Naive B cell (primary cell): ENCODE measurements at regions not wholly inside any gene's neighbourhood (a gene's known extent, or its start where the extent isn't known, plus 50 kb on each side); places are given as distances from the start of the nearest gene placed in this dataset.

Source experiments
- ATAC-seq, 2 donors: fragments of 150-1000 bp; cut with Tn5 transposase; 2 replicates each; pipeline ENCODE4 v1.10.0; 2021; ENCODE audit warnings: low read depth in 2 of 2, mild to moderate bottlenecking in 2 of 2, moderate library complexity in 2 of 2
- DNase-seq: peaks from one replicate; pipeline ENCODE4 v3.0.0; 2022
- H3K27ac Mint-ChIP-seq, 6 donors: one replicate each; pipeline ENCODE4 v1.8.0; 2020 to 2022; ENCODE audit warnings: mild to moderate bottlenecking in 6 of 6, mixed read lengths in 6 of 6, moderate library complexity in 5 of 6, inconsistent platforms in 2 of 6
- H3K27me3 Mint-ChIP-seq, 3 donors: one replicate each; pipeline ENCODE4 v1.8.0; 2021 to 2022; ENCODE audit warnings: mixed read lengths in 3 of 3, mild to moderate bottlenecking in 1 of 3
- H3K36me3 Mint-ChIP-seq, 2 donors: one replicate each; pipeline ENCODE4 v1.8.0; 2020 to 2022; ENCODE audit warnings: mixed read lengths in 2 of 2, inconsistent platforms in 1 of 2, mild to moderate bottlenecking in 1 of 2
- H3K4me1 Mint-ChIP-seq, 3 donors: one replicate each; pipeline ENCODE4 v1.8.0; 2020 to 2022; ENCODE audit warnings: mixed read lengths in 3 of 3, inconsistent platforms in 1 of 3, mild to moderate bottlenecking in 1 of 3, moderate library complexity in 1 of 3
- H3K4me3 Mint-ChIP-seq, 8 donors: one replicate each; pipeline ENCODE4 v1.8.0; 2020 to 2022; ENCODE audit warnings: mild to moderate bottlenecking in 8 of 8, mixed read lengths in 8 of 8, moderate library complexity in 8 of 8, inconsistent platforms in 2 of 8
- H3K9me3 Mint-ChIP-seq, 7 donors: one replicate each; pipeline ENCODE4 v1.8.0; 2020 to 2022; ENCODE audit warnings: mixed read lengths in 7 of 7, mild to moderate bottlenecking in 5 of 7, inconsistent platforms in 2 of 7, moderate library complexity in 1 of 7

- no peak overlapping the region for H3K4me3 Mint-ChIP-seq
- peaks cover 0 to 4% (median under 1%) of the 10 kb centered on the region in 7 donors for H3K9me3 Mint-ChIP-seq
- no peaks in the 10 kb centered on the region for H3K36me3 Mint-ChIP-seq
- DNase-seq (no peak), ATAC-seq (no peak)
- no peak overlapping the region for H3K27ac Mint-ChIP-seq
- no peaks in the 10 kb centered on the region for H3K27me3 Mint-ChIP-seq
- H3K4me1 Mint-ChIP-seq: no peaks in the 10 kb centered on the region
Observed at GRCh38 chr6:23985015-23985414, 141.0 kb upstream of the NRSN1 start.

DNA sequence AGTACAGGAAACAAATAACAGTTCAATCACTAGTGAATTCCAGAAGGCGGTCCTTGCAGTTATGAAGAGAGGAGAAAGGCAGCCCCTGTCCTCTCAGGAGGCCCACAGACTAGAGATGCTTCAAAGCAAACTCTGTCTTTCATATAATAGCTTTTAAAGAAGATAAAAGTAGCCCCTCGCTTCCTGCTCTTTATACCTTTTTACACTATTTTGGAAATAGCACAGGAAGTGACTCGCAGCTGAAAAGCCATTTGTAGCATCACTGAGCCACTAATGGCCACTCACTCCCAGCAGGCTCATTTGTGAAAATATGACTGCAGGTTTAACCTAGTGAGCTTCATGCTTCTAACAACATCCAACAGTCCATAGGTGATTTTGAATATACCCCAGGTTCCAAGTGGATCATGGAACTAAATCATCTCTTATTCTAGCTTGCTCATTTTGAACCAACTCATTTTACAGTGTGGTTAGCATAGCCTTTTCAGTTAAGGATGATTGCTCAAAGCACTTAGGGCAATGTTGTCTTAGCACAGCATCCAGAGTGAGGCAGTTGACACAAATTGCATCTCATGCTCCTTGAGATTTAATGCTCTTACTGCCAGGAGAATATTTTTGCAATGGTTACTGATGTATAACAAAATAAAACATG is 136.0 kb upstream of the NRSN1 start:
- DNase-seq (no peak), ATAC-seq (no peak)
- H3K4me1 Mint-ChIP-seq: no peaks in the 10 kb centered on the region
- peaks cover 1 to 12% (median 3%) of the 10 kb centered on the region in 7 donors for H3K9me3 Mint-ChIP-seq
- H3K27ac Mint-ChIP-seq: no peak overlapping the region
- no peaks in the 10 kb centered on the region for H3K27me3 Mint-ChIP-seq
- H3K4me3 Mint-ChIP-seq: no peak overlapping the region
- no peaks in the 10 kb centered on the region for H3K36me3 Mint-ChIP-seq

DNA sequence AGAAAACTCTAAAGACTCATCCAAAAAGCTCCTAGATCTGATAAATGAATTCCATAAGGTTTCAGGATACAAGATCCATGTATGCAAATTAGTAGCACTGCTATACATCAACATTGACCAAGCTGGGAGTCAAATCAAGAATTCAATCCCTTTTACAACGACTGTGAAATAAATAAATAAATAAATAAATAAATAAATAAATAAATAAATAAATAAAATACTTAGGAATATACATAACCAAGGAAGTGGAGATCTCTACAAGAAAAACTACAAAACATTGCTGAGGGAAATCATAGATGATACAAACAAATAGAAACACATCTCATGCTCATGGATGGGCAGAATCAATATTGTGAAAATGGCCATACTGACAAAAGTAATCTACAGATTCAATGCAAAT is 132.0 kb upstream of the NRSN1 start:
- Mint-ChIP-seq H3K27ac (no peak overlapping the region), H3K36me3 (no peaks in the 10 kb centered on the region), H3K9me3 (peaks cover 4 to 14% (median 8%) of the 10 kb centered on the region in 7 donors), H3K4me3 (no peak overlapping the region), H3K27me3 (no peaks in the 10 kb centered on the region), H3K4me1 (no peaks in the 10 kb centered on the region)
- DNase-seq: no peak
- ATAC-seq: no peak

- H3K4me3 Mint-ChIP-seq: no peak overlapping the region
- no peaks in the 10 kb centered on the region for H3K4me1 Mint-ChIP-seq
- DNase-seq: no peak
- H3K36me3 Mint-ChIP-seq: no peaks in the 10 kb centered on the region
- no peaks in the 10 kb centered on the region for H3K27me3 Mint-ChIP-seq
- ATAC-seq: no peak
- peaks cover 0 to 8% (median 0%) of the 10 kb centered on the region in 7 donors for H3K9me3 Mint-ChIP-seq
- H3K27ac Mint-ChIP-seq: no peak overlapping the region
Observed at GRCh38 chr6:24004062-24004461, 122.0 kb upstream of the NRSN1 start.

DNA sequence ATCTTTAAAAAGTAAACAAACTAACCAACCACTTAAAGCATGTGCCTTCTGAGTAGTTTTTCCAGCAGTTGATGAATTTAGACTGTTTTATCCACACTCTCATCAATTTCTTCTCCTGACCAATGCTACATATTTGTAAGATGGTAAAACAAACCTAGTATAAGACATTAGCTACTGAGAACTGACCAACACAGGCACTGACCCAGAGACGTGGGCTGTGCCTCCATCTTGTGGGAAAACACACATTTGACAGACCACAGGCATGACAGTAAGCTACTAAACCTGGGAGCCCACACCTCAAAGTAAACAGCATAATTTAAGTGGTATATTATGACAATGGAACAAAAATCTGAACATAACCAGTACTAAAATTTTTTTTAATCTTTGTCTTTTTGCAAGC is 121.4 kb upstream of the NRSN1 start:
- no peak overlapping the region for H3K4me3 Mint-ChIP-seq

GRCh38 chr6:24006254-24006653 is 119.8 kb upstream of the NRSN1 start:
- ATAC-seq (no peak), DNase-seq (no peak)
- Mint-ChIP-seq H3K27ac (no peak overlapping the region), H3K4me1 (no peaks in the 10 kb centered on the region), H3K36me3 (no peaks in the 10 kb centered on the region), H3K4me3 (no peak overlapping the region), H3K27me3 (no peaks in the 10 kb centered on the region), H3K9me3 (peaks cover 0 to 6% (median 0%) of the 10 kb centered on the region in 7 donors)

More for the DNA sequence above, 121.4 kb upstream of the NRSN1 start:
- ATAC-seq (no peak), DNase-seq (no peak)
- Mint-ChIP-seq H3K27me3 (no peaks in the 10 kb centered on the region), H3K9me3 (peaks cover 0 to 6% (median 0%) of the 10 kb centered on the region in 7 donors), H3K27ac (no peak overlapping the region), H3K36me3 (no peaks in the 10 kb centered on the region), H3K4me1 (no peaks in the 10 kb centered on the region)

DNA sequence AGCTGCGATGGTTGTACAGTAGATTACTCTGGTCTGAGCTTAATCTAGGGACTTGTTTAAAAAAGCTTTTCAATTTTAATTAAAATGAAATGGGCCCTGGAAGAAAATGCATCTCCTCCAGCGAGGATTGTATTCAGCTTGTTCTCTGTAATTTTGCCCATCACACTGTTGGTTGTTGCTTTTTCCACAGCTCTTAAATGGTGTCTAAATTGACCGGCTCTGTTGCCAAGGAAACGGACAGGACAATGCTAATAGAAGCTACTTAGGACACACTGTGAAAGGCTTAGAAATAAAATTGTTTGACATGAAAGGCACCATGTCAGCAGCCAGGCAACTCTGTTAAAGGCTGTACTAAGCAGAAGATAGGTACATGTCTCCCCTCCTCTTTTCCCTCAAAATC is 116.7 kb upstream of the NRSN1 start:
- H3K27ac Mint-ChIP-seq: peak overlapping the region in 1 of 6 donors; percentile 34
- no peak for DNase-seq
- H3K27me3 Mint-ChIP-seq: no peaks in the 10 kb centered on the region
- no peaks in the 10 kb centered on the region for H3K4me1 Mint-ChIP-seq
- H3K36me3 Mint-ChIP-seq: no peaks in the 10 kb centered on the region
- no peak overlapping the region for H3K4me3 Mint-ChIP-seq
- ATAC-seq: no peak
- peaks cover 0 to 13% (median 4%) of the 10 kb centered on the region in 7 donors for H3K9me3 Mint-ChIP-seq

DNA sequence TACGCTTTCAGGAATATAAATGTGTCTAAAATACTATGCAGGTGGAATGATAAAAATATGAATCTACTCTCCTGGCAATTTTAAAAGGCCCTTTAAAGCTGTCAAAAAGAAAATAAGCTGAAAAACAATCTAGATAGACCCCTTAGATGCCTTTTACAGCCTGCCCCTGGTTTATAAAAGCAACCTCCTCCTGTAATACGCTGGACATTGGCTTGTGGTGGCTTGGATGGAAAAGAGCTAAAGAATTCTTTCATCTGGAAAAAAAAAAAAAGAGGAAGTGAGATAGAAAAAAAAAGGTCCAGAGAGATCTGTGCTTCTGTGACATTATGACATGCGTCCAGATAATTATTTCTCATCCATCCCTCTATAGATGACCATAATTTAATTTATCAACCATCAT is 115.9 kb upstream of the NRSN1 start:
- DNase-seq (no peak), ATAC-seq (no peak)
- Mint-ChIP-seq H3K9me3 (peaks cover 0 to 14% (median 4%) of the 10 kb centered on the region in 7 donors), H3K27me3 (no peaks in the 10 kb centered on the region), H3K27ac (no peak overlapping the region), H3K4me3 (no peak overlapping the region), H3K4me1 (no peaks in the 10 kb centered on the region), H3K36me3 (no peaks in the 10 kb centered on the region)

DNA sequence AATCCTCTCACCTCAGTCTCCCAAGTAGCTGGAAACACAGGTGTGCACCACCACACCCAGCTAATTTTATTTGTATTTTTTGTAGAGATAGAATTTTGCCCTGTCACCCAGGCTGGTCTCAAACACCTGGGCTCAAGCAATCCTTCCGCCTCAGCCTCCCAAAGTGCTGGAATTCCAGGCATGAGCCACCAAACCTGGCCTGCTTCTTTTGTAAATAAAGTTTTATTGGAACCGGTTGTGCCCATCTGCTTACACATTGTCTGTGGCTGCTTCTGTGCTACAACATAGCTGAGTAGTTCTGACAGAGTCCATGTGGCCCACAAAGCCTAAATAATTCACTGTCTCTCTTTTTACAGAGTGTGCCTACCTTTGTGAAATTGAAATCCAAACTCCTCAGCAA is 109.7 kb upstream of the NRSN1 start:
- H3K36me3 Mint-ChIP-seq: no peaks in the 10 kb centered on the region
- peak overlapping the region in 1 of 6 donors; percentile 5 for H3K27ac Mint-ChIP-seq
- H3K9me3 Mint-ChIP-seq: peaks cover 4 to 17% (median 8%) of the 10 kb centered on the region in 7 donors
- ATAC-seq: no peak
- no peak for DNase-seq
- H3K27me3 Mint-ChIP-seq: no peaks in the 10 kb centered on the region
- no peaks in the 10 kb centered on the region for H3K4me1 Mint-ChIP-seq
- no peak overlapping the region for H3K4me3 Mint-ChIP-seq

DNA sequence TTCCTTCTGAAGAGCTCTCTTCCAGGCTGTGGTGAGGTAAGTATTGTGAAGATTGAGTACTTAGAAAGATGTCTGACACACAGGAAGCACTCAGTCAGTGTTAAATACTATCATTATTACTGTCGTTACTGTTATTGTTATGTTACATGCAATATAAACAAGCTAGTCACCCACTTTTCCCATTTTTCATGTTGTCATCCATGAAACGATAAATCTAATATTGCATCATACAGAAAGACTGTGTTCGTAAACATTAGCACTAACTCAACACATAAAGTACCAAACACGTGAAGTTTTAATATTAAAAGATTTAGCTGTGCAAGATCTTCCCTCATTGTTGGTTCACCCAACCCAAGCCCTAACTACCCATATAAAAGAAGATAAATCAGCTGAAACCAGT is 109.2 kb upstream of the NRSN1 start:
- DNase-seq (no peak), ATAC-seq (no peak)
- H3K4me1 Mint-ChIP-seq: no peaks in the 10 kb centered on the region
- no peaks in the 10 kb centered on the region for H3K36me3 Mint-ChIP-seq
- H3K27ac Mint-ChIP-seq: no peak overlapping the region
- H3K27me3 Mint-ChIP-seq: no peaks in the 10 kb centered on the region
- H3K9me3 Mint-ChIP-seq: peaks cover 2 to 17% (median 8%) of the 10 kb centered on the region in 7 donors
- H3K4me3 Mint-ChIP-seq: no peak overlapping the region

GRCh38 chr6:24019393-24019792 is 106.6 kb upstream of the NRSN1 start:
- H3K36me3 Mint-ChIP-seq: no peaks in the 10 kb centered on the region
- no peak overlapping the region for H3K4me3 Mint-ChIP-seq
- H3K27ac Mint-ChIP-seq: no peak overlapping the region
- no peaks in the 10 kb centered on the region for H3K27me3 Mint-ChIP-seq
- H3K4me1 Mint-ChIP-seq: no peaks in the 10 kb centered on the region
- no peak for ATAC-seq
- H3K9me3 Mint-ChIP-seq: peaks cover 0 to 11% (median 6%) of the 10 kb centered on the region in 7 donors
- DNase-seq: no peak

- Mint-ChIP-seq H3K4me1 (no peaks in the 10 kb centered on the region), H3K4me3 (no peak overlapping the region), H3K36me3 (no peaks in the 10 kb centered on the region), H3K9me3 (peaks cover 0 to 11% (median 6%) of the 10 kb centered on the region in 7 donors), H3K27ac (no peak overlapping the region), H3K27me3 (no peaks in the 10 kb centered on the region)
- ATAC-seq (no peak), DNase-seq (no peak)
Observed at GRCh38 chr6:24019830-24020229, 106.2 kb upstream of the NRSN1 start.

- DNase-seq (no peak), ATAC-seq (no peak)
- H3K9me3 Mint-ChIP-seq: peaks cover 8 to 38% (median 14%) of the 10 kb centered on the region in 7 donors
- no peaks in the 10 kb centered on the region for H3K27me3 Mint-ChIP-seq
- no peaks in the 10 kb centered on the region for H3K4me1 Mint-ChIP-seq
- H3K36me3 Mint-ChIP-seq: no peaks in the 10 kb centered on the region
- no peak overlapping the region for H3K4me3 Mint-ChIP-seq
- no peak overlapping the region for H3K27ac Mint-ChIP-seq
Observed at GRCh38 chr6:24026050-24026449, 100.0 kb upstream of the NRSN1 start.

GRCh38 chr6:24031496-24031895 is 94.5 kb upstream of the NRSN1 start:
- Mint-ChIP-seq H3K4me1 (no peaks in the 10 kb centered on the region), H3K27ac (no peak overlapping the region), H3K9me3 (peaks cover 9 to 57% (median 16%) of the 10 kb centered on the region in 7 donors), H3K36me3 (peaks cover 0 to 5% of the 10 kb centered on the region in 2 donors), H3K4me3 (no peak overlapping the region), H3K27me3 (no peaks in the 10 kb centered on the region)
- no peak for ATAC-seq
- no peak for DNase-seq
